ENCODE measurements at regions not wholly inside any gene's neighbourhood (a gene's known extent, or its start where the extent isn't known, plus 50 kb on each side); places are given as distances from the start of the nearest gene placed in this dataset.

GRCh38 chr5:89916131-89916530 is 493.4 kb downstream of the CETN3 start (continued):
- TF ChIP-seq TEAD4 (IDR thresholded peaks at IDR 0.05; ENCODE audit: low read depth, low read length): no peak

GRCh38 chr5:89908876-89909275 is 500.7 kb downstream of the CETN3 start:
- H2BK15ac ChIP-seq (ENCODE audit: low read length): no peak overlapping the region
- no peak overlapping the region for H2AK5ac ChIP-seq (ENCODE audit: low read depth, low read length)
- H3K4me2 ChIP-seq (ENCODE audit: insufficient read depth in 1 of 2, low read depth in 2 of 2, low read length in 2 of 2): no peak overlapping the region
- H3K23me2 ChIP-seq (ENCODE audit: low read depth, low read length): no peaks in the 10 kb centered on the region
- FAIRE-seq: no peak
- no peak overlapping the region for H4K5ac ChIP-seq (ENCODE audit: insufficient read length, low read depth, low read length)
- no peaks in the 10 kb centered on the region for H4K20me1 ChIP-seq (replicated peaks in 1 of 2; ENCODE audit: control insufficient read depth in 1 of 2, insufficient read depth in 2 of 2, low read length in 2 of 2)
- TF ChIP-seq CHD1 (IDR thresholded peaks at IDR 0.05; ENCODE audit: low read depth, low read length) (no peak), SIX5 (IDR thresholded peaks at IDR 0.05; ENCODE audit: low read depth, low read length) (no peak), YY1 (IDR thresholded peaks at IDR 0.05; ENCODE audit: low read depth, low read length) (no peak), RFX5 (IDR thresholded peaks at IDR 0.05; ENCODE audit: borderline replicate concordance, low read depth, low read length) (no peak), SRF (IDR thresholded peaks at IDR 0.05; ENCODE audit: low read depth, low read length) (no peak), RNF2 (IDR thresholded peaks at IDR 0.05; ENCODE audit: borderline replicate concordance, low read depth, low read length, missing control alignments, poor library complexity, severe bottlenecking) (no peak), JUN (IDR thresholded peaks at IDR 0.05; ENCODE audit: low read depth, low read length) (no peak), KDM1A (IDR thresholded peaks at IDR 0.05; ENCODE audit: borderline replicate concordance, low read length) (no peak), CBX5 (IDR thresholded peaks at IDR 0.05; ENCODE audit: low read depth, low read length) (no peak), BACH1 (IDR thresholded peaks at IDR 0.05; ENCODE audit: low read length) (no peak), GABPA (IDR thresholded peaks at IDR 0.05; ENCODE audit: borderline replicate concordance, insufficient read depth, low read length) (no peak), TBP (IDR thresholded peaks at IDR 0.05; ENCODE audit: low read depth, low read length) (no peak), EP300 (IDR thresholded peaks at IDR 0.05; ENCODE audit: borderline replicate concordance in 1 of 2, low read depth in 2 of 2, low read length in 2 of 2) (no peak), TCF12 (IDR thresholded peaks at IDR 0.05; ENCODE audit: low read depth, low read length) (no peak)
- no peaks in the 10 kb centered on the region for H3K36me3 ChIP-seq (ENCODE audit: control insufficient read depth in 2 of 4, insufficient read depth in 4 of 4, low read length in 3 of 4)
- H2BK5ac ChIP-seq (ENCODE audit: low read depth, low read length): no peak overlapping the region
- H3K27ac ChIP-seq (ENCODE audit: low read depth, low read length): no peak overlapping the region
- H4K91ac ChIP-seq (replicated peaks; ENCODE audit: insufficient read length, low read length): no peak overlapping the region
- H3K79me1 ChIP-seq (ENCODE audit: low read depth, low read length): no peaks in the 10 kb centered on the region
- H3K23ac ChIP-seq (ENCODE audit: insufficient read length): no peak overlapping the region
- no peaks in the 10 kb centered on the region for H3K4me1 ChIP-seq (replicated peaks in 1 of 4; ENCODE audit: control insufficient read depth in 3 of 4, insufficient read depth in 4 of 4, low read length in 3 of 4)
- H3K4me3 ChIP-seq (ENCODE audit: extremely low read depth in 1 of 4, insufficient read depth in 2 of 4, low read depth in 3 of 4, low read length in 4 of 4): no peak overlapping the region
- H3K9me3 ChIP-seq (ENCODE audit: insufficient read depth in 2 of 2, low read depth in 1 of 2, low read length in 1 of 2): no peaks in the 10 kb centered on the region
- no peak overlapping the region for H3K9ac ChIP-seq (replicated peaks in 1 of 4; ENCODE audit: extremely low read depth in 1 of 4, low read depth in 3 of 4, low read length in 3 of 4)
- no peaks in the 10 kb centered on the region for H3K27me3 ChIP-seq (replicated peaks in 1 of 4; ENCODE audit: control insufficient read depth in 3 of 4, extremely low read depth in 1 of 4, insufficient read depth in 3 of 4, low read length in 3 of 4)
- no peaks in the 10 kb centered on the region for H3K79me2 ChIP-seq (ENCODE audit: control insufficient read depth in 1 of 2, insufficient read depth in 2 of 2, low read length in 2 of 2)
- ChIA-PET POLR2A (ENCODE audit: partially characterized antibody) (no interaction called here), CTCF (ENCODE audit: partially characterized antibody) (interaction anchor here (1.1 kb wide), 1 partner anchor 10 kb away, joined by 4 read pairs; no protein-coding TSS in a partner anchor)
- H2BK120ac ChIP-seq (replicated peaks; ENCODE audit: low read depth, low read length): no peak overlapping the region
- H2AFZ ChIP-seq (ENCODE audit: low read length): no peak overlapping the region
- no peak overlapping the region for H2BK20ac ChIP-seq (ENCODE audit: low read length)
- H2BK12ac ChIP-seq (ENCODE audit: low read depth, low read length): no peak overlapping the region
- DNase-seq (ENCODE audit: low read depth in 1 of 2, low spot score in 2 of 2): no peak
- H3K14ac ChIP-seq (ENCODE audit: insufficient read length): no peak overlapping the region
- H3K56ac ChIP-seq (replicated peaks; ENCODE audit: insufficient read length, low read depth, low read length): no peak overlapping the region
- no peak overlapping the region for H4K8ac ChIP-seq (ENCODE audit: extremely low read depth, insufficient read depth, low read length)
- no peak overlapping the region for H3K18ac ChIP-seq (ENCODE audit: extremely low read depth, low read length)
- no peak overlapping the region for H3K4ac ChIP-seq (replicated peaks; ENCODE audit: insufficient read length, low read depth, low read length)
